HEK293 (cell line): ENCODE measurements at regions not wholly inside any gene's neighbourhood (a gene's known extent, or its start where the extent isn't known, plus 50 kb on each side); places are given as distances from the start of the nearest gene placed in this dataset.

ENCODE experiments used
- ZNF394 ChIP-seq: fragments of 450-650 bp; formaldehyde crosslinking; IDR thresholded peaks from 2 replicates; pipeline ENCODE4 v1.5.1; 2016; ENCODE audit warnings: missing biosample characterization, missing genetic modification characterization, mild to moderate bottlenecking, moderate library complexity, borderline replicate concordance
- ZNF600 ChIP-seq: fragments of 450-650 bp; formaldehyde crosslinking; IDR thresholded peaks from 2 replicates; pipeline ENCODE4 v1.5.1; 2016; ENCODE audit warnings: missing biosample characterization, missing genetic modification characterization
- ZXDB ChIP-seq: fragments of 450-650 bp; formaldehyde crosslinking; IDR thresholded peaks from 2 replicates; pipeline ENCODE4 v1.5.1; 2016; ENCODE audit warnings: missing biosample characterization, missing genetic modification characterization
- TF ChIP-seq, protein P1 (sequence below): fragments of 450-650 bp; formaldehyde crosslinking; IDR thresholded peaks from 2 replicates; pipeline ENCODE4 v1.5.1; 2016; ENCODE audit warnings: missing biosample characterization, missing genetic modification characterization

DNA sequence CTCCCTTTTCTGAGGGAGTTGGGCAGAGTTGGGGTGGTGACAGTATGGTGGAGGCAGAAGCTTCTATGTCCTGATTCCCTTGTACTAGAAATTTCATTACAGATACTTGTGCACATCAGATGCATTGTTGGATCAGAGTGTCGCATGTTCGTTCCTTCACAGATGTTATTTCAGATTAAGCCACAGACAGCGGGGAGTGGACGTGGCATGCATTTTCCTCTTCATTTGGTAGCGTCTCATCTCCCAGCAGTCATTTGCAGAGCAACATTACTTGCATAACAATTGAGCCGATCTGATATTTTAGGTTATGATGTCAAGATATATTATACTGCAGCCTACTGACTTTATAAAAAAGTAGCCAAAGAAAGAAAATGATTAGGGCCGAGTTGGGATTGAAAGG is 261.6 kb upstream of the SASH1 start:
- TF ChIP-seq, protein P1, sequence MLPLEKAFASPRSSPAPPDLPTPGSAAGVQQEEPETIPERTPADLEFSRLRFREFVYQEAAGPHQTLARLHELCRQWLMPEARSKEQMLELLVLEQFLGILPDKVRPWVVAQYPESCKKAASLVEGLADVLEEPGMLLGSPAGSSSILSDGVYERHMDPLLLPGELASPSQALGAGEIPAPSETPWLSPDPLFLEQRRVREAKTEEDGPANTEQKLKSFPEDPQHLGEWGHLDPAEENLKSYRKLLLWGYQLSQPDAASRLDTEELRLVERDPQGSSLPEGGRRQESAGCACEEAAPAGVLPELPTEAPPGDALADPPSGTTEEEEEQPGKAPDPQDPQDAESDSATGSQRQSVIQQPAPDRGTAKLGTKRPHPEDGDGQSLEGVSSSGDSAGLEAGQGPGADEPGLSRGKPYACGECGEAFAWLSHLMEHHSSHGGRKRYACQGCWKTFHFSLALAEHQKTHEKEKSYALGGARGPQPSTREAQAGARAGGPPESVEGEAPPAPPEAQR (tag by site-specific recombination): no peak
- TF ChIP-seq ZNF394 (tag by site-specific recombination): no peak
- TF ChIP-seq ZNF600 (tag by site-specific recombination): no peak
- no peak for TF ChIP-seq ZXDB (tag by site-specific recombination)
